ENCODE measurements at regions not wholly inside any gene's neighbourhood (a gene's known extent, or its start where the extent isn't known, plus 50 kb on each side); places are given as distances from the start of the nearest gene placed in this dataset.
"Not testable (repeated sequence)": the region's sequence is repeated elsewhere in the genome, so short reads cannot be mapped to it uniquely, and the experiment has no call there.

DNA sequence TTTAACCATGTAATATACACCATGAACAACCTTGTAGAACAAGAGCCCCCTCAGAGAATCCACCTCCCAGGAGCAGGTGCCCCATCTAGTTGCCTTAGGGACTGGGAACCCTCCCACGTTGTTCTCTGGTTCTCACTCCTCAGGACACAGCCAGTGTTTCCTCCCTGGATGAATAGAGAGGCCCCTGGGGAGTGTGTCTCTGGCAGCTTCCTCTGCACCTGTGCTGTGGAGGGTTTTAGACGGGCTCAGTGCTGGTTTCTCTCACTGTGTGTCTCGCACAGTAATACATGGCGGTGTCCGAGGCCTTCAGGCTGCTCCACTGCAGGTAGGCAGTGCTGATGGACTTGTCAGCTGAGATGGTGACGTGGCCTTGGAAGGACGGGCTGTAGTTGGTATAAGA, 581.3 kb downstream of the TMEM121 start:
- DNase-seq (ENCODE audit: low read depth), result no peak
- TF ChIP-seq, protein P1, sequence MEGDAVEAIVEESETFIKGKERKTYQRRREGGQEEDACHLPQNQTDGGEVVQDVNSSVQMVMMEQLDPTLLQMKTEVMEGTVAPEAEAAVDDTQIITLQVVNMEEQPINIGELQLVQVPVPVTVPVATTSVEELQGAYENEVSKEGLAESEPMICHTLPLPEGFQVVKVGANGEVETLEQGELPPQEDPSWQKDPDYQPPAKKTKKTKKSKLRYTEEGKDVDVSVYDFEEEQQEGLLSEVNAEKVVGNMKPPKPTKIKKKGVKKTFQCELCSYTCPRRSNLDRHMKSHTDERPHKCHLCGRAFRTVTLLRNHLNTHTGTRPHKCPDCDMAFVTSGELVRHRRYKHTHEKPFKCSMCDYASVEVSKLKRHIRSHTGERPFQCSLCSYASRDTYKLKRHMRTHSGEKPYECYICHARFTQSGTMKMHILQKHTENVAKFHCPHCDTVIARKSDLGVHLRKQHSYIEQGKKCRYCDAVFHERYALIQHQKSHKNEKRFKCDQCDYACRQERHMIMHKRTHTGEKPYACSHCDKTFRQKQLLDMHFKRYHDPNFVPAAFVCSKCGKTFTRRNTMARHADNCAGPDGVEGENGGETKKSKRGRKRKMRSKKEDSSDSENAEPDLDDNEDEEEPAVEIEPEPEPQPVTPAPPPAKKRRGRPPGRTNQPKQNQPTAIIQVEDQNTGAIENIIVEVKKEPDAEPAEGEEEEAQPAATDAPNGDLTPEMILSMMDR (IDR thresholded peaks at IDR 0.05; ENCODE audit: insufficient read depth, low read length), result no peak
- no peak overlapping the region for H3K4me3 ChIP-seq (ENCODE audit: low read depth, low read length)

DNA sequence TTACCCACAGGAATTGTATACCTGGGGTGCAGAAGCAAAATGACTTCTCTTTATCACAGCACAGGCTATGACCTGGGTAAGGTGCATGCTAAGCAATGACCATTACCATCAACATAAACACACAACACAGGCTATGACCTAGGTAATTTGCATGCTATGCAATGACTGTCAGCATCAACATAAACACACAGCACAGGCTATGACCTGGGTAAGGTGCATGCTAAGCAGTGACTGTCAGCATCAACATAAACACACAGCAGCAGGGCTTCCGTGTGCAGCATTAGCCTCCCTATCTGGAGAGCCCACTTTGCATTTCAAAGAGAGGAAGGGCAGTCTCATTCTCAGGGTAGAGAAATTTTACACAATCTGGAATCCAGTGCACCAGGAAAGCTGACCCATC, 583.0 kb downstream of the TMEM121 start:
- H3K4me3 ChIP-seq (ENCODE audit: low read depth, low read length), result no peak overlapping the region
- TF ChIP-seq, protein P1 (IDR thresholded peaks at IDR 0.05; ENCODE audit: insufficient read depth, low read length), result no peak
- DNase-seq (ENCODE audit: low read depth), result no peak

DNA sequence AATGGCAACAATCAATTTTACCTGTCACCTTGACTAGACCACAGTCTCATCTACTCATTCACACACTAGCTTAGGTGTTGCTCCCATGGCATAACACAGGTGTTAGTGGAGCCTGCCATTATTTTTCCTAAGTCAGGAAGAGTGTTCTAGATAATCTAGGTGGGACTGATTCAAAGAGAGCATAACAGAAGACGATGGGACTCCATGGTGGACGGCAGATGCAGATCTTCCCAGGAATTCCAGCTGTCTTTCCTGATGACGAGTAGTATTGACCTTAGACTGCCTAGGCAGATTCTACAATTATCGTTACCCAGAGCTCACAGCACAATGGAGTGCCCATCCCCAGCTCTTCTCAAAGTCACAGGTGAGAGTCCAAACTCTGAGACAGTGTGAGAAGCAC, 589.0 kb downstream of the TMEM121 start:
- no peak for DNase-seq (ENCODE audit: low read depth)
- TF ChIP-seq, protein P1 (IDR thresholded peaks at IDR 0.05; ENCODE audit: insufficient read depth, low read length), result no peak

DNA sequence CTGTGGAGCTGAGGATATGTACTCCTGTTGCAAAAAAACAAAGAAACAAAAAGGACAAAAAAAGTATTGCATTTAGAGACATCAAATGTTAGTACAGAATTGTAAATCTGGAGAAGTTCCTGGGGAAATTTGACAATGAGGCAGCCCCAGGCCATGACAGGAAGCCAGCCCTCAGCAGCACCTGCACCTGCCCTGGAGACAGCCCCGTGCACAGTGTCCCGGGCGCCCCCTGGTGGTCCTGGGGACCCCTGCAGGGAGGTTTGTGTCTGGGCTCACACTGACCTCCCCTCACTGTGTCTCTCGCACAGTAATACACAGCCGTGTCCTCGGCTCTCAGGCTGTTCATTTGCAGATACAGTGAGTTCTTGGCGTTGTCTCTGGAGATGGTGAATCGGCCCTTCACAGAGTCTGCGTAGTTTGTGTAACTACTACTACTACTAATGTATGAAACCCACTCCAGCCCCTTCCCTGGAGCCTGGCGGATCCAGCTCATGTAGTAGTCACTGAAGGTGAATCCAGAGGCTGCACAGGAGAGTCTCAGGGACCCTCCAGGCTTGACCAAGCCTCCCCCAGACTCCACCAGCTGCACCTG, 590.1 kb downstream of the TMEM121 start:
- H3K4me3 ChIP-seq (ENCODE audit: low read depth, low read length); DNase-seq (ENCODE audit: low read depth): not testable (repeated sequence)

More for the DNA sequence above, 589.0 kb downstream of the TMEM121 start:
- H3K4me3 ChIP-seq (ENCODE audit: low read depth, low read length), result no peak overlapping the region

DNA sequence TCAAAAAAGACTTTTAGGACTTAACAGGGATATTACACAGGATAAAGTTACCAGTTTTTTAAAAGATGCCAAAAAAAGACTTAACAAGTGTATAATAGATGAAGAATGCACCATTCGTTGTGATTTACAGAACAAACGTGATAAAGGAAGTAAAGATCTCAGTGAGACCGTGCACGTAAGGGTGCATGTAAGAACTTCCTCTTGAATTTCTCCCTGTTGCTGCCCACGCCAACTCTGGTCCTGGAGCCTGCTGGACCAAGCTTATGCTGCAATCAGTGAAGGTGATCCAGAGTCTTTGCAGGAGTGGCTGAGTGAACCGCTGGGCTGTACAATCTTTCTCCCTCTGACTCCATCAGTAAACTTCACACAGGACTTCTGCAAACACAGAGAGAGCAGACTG, 593.7 kb downstream of the TMEM121 start:
- H3K4me3 ChIP-seq (ENCODE audit: low read depth, low read length), result no peak overlapping the region
- DNase-seq (ENCODE audit: low read depth), result no peak
- TF ChIP-seq, protein P1 (IDR thresholded peaks at IDR 0.05; ENCODE audit: insufficient read depth, low read length), result no peak

DNA sequence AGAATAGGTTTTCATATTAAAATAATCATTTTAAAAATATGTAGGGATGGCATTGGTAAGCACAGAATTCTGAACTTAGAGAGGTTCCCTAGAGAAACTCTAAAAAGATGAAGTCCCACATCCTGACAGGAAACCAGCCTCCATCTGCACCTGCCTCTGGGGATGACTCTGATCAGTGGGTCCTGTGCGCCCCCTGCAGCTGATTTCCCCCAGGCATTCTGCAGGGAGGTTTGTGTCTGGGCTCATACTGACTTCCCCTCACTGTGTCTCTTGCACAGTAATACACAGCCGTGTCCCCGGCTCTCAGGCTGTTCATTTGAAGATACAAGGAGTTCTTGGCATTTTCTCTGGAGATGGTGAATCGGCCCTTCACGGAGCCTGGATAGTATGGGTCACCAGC, 602.9 kb downstream of the TMEM121 start:
- no peak for DNase-seq (ENCODE audit: low read depth)
- TF ChIP-seq, protein P1 (IDR thresholded peaks at IDR 0.05; ENCODE audit: insufficient read depth, low read length), result no peak
- H3K4me3 ChIP-seq (ENCODE audit: low read depth, low read length), result no peak overlapping the region

DNA sequence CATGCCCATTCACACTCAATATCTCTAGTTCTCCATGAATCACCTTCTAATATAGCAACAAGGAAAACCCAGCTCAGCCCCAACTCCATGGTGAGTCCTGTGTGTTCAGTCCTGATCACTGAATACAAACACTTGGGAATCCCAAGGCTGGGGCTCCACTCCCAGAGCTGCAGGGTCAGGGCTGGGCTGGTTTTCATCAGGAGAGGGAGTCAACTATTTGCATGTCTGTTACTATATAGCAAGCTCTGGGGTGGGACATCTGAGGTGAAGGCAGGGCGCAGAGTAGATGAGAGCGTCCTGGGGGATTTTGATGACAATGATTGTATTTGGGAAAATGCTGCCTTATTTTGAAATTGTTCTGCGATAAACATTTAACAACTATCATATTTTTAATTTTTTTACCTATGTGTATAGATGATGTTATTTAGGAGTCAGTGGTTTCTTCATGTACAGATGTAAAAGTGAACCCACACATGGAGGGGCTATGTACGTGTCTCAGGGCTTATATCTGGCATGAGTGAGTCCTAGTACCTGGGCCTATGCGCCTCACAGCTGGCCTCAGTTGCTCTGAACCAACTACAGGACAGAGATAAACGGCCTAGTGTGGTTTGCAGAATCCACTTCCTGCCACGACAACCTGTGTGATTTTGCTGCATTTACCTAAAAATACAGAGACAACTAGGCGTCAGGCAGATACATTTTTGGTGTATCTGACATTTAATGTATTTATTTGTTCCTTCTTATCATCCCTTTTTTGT, 603.7 kb downstream of the TMEM121 start:
- H3K4me3 ChIP-seq (ENCODE audit: low read depth, low read length); DNase-seq (ENCODE audit: low read depth): not testable (repeated sequence)

DNA sequence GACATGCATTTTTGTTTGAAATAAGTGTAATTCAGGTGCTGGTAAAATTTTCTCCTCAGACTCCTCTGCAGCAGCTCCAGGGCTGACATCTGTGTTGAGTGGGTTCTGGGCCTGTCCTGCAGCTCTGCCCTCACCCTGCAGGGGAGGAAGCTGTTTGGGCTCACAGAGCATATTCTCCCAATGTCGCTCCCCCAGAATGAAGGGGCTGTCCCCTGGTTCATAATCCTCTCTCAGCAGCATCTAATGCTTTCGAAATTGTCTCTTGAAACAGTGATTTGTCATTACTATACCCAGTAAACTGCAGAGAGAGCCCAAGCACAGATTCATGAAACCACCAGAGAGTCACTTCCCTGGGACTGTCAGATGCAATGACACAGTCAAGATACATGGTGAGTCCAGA, 606.7 kb downstream of the TMEM121 start:
- not testable (repeated sequence) for DNase-seq (ENCODE audit: low read depth); H3K4me3 ChIP-seq (ENCODE audit: low read depth, low read length)
